Renal cortical epithelial cell (primary cell): ENCODE measurements at regions not wholly inside any gene's neighbourhood (a gene's known extent, or its start where the extent isn't known, plus 50 kb on each side); places are given as distances from the start of the nearest gene placed in this dataset.
"Not testable (repeated sequence)": the region's sequence is repeated elsewhere in the genome, so short reads cannot be mapped to it uniquely, and the experiment has no call there.

Experiments
- DNase-seq: peaks from one replicate; pipeline ENCODE4 v3.0.0-alpha.2; 2011; ENCODE audit warnings: low read depth

- not testable (repeated sequence) for DNase-seq
These were observed 135.5 kb downstream of the NBPF8 start for GRCh38 chr1:120550335-120550734.

GRCh38 chr1:120552190-120552589 is 137.4 kb downstream of the NBPF8 start:
- DNase-seq = not testable (repeated sequence)

DNA sequence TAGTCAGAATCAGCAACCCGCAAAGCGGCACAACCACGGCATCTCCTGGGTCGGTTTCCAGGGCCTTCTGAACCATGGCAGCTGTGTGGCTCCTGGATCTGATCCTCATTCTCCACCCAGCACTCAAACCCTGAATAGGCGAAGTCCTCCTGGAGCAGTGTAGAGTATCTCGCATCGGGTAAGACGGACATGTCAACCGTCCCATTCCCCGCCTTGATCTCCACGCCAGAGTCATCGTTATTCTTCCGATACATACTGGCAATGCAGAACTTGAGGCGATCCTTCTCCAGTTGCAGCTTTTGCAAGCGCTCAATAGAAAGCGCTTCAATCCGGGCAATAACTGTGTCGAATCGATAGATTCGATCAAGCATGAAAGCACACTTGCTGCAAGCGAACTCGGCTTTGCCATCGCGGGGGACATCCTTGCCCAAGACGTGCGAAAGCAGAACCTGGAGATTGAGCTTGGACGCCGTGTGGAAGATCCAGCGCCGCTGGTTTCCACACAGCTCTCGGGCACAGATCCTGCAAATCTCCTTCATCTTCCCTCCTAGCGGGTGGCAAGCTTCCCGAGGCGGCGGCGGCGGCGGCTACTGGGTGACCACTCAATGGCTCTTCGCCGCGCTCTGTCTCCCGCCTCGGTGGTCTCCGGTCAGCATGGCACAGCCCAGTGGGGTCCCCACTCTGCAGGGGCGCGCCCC is 142.9 kb downstream of the NBPF8 start:
- not testable (repeated sequence) for DNase-seq

GRCh38 chr1:120558303-120559060 is 143.6 kb downstream of the NBPF8 start:
- DNase-seq = peak; percentile 69

- not testable (repeated sequence) for DNase-seq
These were observed 146.9 kb downstream of the NBPF8 start for GRCh38 chr1:120561767-120562166.

- DNase-seq = not testable (repeated sequence)
These were observed 150.6 kb downstream of the NBPF8 start for GRCh38 chr1:120565396-120565795.

DNA sequence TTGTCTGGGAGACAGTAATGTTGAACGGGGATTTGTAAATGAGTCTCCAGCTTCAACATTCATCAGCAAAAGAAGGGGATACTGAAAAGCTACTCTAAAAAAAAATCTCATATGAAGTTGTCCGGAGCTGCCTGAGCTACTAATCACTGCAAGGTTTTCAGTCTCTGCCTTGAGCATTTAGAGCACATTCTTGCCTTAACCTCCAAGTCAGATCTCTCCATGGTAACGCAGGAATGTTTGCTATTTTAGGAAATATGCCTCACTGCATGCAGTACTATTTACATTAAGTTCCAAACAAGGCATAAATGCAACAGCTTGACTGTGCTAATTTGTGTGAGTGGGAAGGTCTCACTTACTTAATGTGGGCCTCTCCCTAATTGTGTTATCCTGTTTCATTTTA is 152.8 kb downstream of the NBPF8 start:
- DNase-seq = not testable (repeated sequence)

- DNase-seq = not testable (repeated sequence)
These were observed 148.5 kb upstream of the NBPF26 start for GRCh38 chr1:120575201-120575600.

- DNase-seq = not testable (repeated sequence)
These were observed 141.6 kb upstream of the NBPF26 start for GRCh38 chr1:120582135-120582534.

GRCh38 chr1:120586053-120586452 is 137.7 kb upstream of the NBPF26 start:
- DNase-seq = not testable (repeated sequence)

DNA sequence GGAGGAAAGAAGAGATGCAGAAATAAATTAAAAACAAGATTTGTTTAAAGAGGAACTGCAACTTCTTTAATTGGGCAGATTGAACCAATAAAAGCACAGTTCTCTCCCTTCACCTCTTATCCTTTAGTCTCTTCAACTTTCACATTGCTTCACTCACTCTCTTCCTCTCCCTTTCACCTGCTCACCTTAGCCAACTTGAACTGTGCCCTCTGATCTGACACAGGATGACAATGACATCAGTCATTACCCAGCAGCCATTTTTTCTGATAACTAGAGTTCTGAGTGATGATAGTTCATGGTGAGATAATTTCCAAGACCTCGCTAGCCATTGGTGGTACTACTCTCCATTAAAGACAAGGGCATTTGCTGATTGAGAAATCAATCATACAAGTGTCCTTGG is 134.9 kb upstream of the NBPF26 start:
- not testable (repeated sequence) for DNase-seq

DNA sequence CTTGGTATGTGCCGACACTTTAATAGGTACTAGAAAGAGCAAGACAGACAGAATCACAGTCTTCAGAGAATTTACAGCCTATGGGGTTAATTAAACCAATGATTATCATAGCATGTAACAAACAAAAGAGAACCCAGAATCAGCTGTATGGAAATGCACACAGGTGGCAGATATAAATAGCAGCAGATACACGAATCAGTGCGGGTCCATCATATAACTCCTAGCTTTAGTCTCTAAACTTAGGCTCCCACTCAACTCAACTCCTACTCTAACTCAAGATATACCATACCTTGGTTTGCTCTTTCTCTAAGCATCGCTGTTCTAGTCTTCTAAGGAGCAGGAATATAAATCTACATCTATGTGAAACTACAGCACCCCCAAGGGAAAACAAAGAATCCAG is 132.0 kb upstream of the NBPF26 start:
- not testable (repeated sequence) for DNase-seq

DNA sequence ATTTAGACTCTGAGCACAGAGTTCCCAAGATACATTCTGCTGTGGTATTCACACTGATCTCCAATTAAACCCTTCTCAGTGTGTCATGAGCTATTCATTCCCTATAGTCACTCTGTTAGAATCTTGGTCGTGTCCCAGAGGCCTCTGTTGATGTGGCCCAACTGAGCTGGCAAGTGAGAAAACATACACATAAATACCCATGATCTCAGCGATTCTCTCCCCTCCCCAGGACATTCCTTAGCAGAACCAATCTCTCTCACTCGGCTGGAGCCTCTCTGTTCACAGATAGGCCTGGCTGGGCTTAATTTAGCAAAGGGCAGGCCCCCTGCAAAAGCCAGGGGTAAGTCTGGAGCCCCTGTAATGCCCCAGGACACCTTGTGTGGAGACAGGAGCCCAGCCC is 130.8 kb upstream of the NBPF26 start:
- DNase-seq = not testable (repeated sequence)

DNA sequence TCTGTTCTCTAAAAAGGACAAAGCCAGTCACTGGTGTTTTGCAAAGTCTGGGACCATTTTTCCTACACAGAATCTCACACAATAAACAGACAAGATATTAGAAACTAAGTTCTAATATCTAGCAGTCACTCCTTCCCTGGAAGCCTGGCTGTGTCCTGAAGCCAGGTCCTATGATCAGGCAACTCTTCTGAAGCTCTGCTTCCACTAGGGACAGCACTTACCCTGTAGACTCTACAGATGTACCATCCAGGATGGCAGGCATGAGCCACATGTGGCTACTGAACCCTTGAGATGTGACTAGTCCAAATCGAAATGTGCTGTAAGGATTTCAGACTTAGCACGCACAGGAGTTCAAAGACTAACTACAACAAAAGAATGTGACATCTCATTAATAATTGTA is 130.1 kb upstream of the NBPF26 start:
- DNase-seq = not testable (repeated sequence)

- DNase-seq = not testable (repeated sequence)
These were observed 125.3 kb upstream of the NBPF26 start for GRCh38 chr1:120598331-120598951.

GRCh38 chr1:120599511-120599910 is 124.2 kb upstream of the NBPF26 start:
- DNase-seq = not testable (repeated sequence)

DNA sequence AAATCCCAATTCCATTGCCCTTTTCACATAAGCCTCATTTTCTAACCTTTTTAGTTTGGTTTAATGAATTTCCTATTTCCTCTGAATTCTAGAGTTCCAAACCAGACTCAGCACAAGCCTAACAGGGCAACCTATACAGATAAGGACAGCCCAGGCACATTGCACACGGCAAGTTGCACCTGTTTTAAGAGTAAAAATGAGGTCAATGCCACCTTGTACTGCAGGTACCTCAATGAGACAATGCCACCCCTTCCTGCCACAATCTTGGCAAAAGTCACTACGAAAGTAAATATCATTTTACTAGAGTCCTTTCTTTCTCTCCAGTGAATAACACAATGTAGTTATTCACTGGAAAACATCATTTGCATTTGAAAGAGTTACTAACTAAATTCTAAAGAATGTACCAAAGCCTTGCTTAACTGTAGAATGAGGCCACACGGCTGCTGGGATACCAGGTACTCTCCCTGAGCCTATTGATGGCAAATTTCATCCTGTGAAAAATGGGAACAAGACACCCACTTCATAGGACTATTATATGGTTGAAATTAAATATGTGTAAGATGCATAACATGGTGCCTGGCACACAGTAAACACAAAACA is 123.2 kb upstream of the NBPF26 start:
- not testable (repeated sequence) for DNase-seq

DNA sequence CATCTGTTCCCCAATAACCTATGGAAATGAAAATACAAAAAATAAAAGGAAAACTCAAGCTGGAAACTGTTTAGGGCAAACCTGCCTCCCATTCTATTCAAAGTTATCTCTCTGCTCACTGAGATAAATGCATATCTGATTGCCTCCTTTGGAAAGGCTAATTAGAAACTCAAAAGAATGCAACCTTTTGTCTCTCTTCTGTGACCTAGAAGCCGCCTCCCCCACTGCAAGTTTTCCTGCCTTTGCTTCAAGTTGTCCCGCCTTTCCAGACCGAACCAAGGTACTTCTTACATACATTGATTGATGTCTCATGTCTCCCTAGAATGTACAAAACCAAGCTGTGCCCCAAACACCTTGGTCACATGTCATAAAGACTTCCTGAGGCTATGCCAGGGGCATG is 115.9 kb upstream of the NBPF26 start:
- not testable (repeated sequence) for DNase-seq

DNA sequence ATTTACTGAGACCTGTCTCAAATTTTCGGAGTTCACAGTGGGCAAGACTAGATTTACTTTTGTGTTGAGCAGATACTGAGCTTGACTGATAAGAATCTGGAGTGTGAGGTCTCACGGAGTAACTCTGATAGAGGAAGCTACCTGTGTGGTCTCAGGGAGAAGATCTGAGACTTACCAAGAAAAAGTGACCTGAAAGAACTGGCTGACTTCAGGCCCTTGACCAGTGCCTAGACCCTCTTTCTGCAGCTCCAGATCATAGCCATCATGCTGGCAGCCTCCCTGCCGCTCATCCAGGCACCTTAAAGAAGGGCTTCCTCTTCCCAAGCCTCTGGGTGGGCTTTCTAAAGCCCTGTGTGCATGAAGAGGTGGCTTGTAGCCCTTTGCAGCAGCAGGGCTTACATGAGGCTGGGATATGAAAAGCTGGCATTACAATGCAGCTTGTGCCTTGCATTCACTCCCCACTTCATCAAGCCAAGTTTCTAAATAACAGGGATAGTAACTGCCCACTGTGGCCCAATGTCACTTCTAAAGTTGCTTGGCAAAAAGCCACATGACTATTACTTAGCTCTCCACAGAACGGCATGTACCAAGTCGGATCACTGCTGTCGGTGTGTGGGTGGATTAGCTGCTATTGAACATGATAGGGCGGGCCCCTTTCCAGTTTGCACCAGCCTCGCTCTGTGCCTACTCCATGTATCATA is 115.3 kb upstream of the NBPF26 start:
- not testable (repeated sequence) for DNase-seq

- DNase-seq = not testable (repeated sequence)
These were observed 114.7 kb upstream of the NBPF26 start for GRCh38 chr1:120609015-120609573.

DNA sequence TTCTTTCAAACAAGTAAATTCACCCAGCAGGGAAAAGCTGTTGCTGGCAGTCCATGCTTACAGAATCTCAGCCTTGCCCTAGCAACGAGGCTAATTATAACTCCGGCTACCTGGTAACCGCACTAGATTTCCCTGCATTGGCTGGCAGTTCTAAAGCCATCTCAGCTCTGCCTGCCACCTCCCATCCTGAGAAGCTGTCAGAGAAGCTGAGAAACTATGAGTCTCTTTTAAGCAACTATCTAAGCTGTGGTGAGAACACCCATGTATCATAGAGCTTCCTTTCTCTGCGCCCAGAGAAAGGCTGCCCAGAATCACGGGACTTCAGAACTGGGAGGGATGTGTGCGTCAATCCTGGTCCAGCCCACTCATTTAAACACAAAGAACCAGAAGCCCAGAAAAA is 113.9 kb upstream of the NBPF26 start:
- not testable (repeated sequence) for DNase-seq
